ENCODE measurements at regions not wholly inside any gene's neighbourhood (a gene's known extent, or its start where the extent isn't known, plus 50 kb on each side); places are given as distances from the start of the nearest gene placed in this dataset.

- Histone ChIP-seq H3K9ac (ENCODE audit: low read length) (no peak overlapping the region), H3K4me2 (ENCODE audit: low read length) (no peak overlapping the region), H3K27ac (ENCODE audit: low read depth, low read length) (no peak overlapping the region), H3K36me3 (ENCODE audit: control insufficient read depth in 1 of 2, insufficient read depth in 2 of 2, low read length in 2 of 2) (no peaks in the 10 kb centered on the region), H2AFZ (ENCODE audit: low read depth, low read length, poor library complexity, severe bottlenecking) (no peak overlapping the region), H3K9me2 (ENCODE audit: insufficient read depth) (no peaks in the 10 kb centered on the region), H3K9me3 (ENCODE audit: control insufficient read depth in 1 of 2, insufficient read depth in 1 of 2, low read depth in 1 of 2, low read length in 2 of 2) (no peaks in the 10 kb centered on the region), H3K79me2 (ENCODE audit: insufficient read depth, low read length) (no peaks in the 10 kb centered on the region), H3K4me3 (replicated peaks in 1 of 2; ENCODE audit: low read depth in 1 of 2, low read length in 2 of 2) (no peak overlapping the region), H3K27me3 (ENCODE audit: insufficient read depth, low read length) (no peaks in the 10 kb centered on the region; the same call in 1 of the 2 replicates), H4K20me1 (ENCODE audit: insufficient read depth) (no peaks in the 10 kb centered on the region), H3K4me1 (ENCODE audit: control insufficient read depth in 1 of 2, insufficient read depth in 2 of 2, low read length in 2 of 2) (no peaks in the 10 kb centered on the region)
- TF ChIP-seq ZFX (IDR thresholded peaks at IDR 0.05) (no peak), ZBTB33 (IDR thresholded peaks at IDR 0.05; ENCODE audit: extremely low read depth, insufficient replicate concordance, low read length) (no peak), POLR2A (IDR thresholded peaks at IDR 0.05; ENCODE audit: borderline replicate concordance, extremely low read depth, insufficient read depth, insufficient read length) (no peak)
- ChIA-PET RAD21 (ENCODE audit: low non-redundant PET in 1 of 2, low total read pairs in 2 of 2, uncharacterized antibody in 2 of 2, unreplicated experiment in 2 of 2) (no interaction called here), POLR2A (no interaction called here), CTCF (no interaction called here)
- intact Hi-C loops (cut with micrococcal nuclease): no loop called here
- BruUV-seq (replicated peaks): no TSS peak
- no peak for DNase-seq (ENCODE audit: low read depth, low spot score)
- ATAC-seq: no peak
Observed at GRCh38 chr3:16700651-16701050, 95.4 kb upstream of the DAZL start.

GRCh38 chr3:16704941-16705340 is 99.7 kb upstream of the DAZL start:
- Histone ChIP-seq H3K4me1 (ENCODE audit: control insufficient read depth in 1 of 2, insufficient read depth in 2 of 2, low read length in 2 of 2) (no peaks in the 10 kb centered on the region), H3K4me3 (replicated peaks in 1 of 2; ENCODE audit: low read depth in 1 of 2, low read length in 2 of 2) (no peak overlapping the region), H3K9me2 (ENCODE audit: insufficient read depth) (no peaks in the 10 kb centered on the region), H3K79me2 (ENCODE audit: insufficient read depth, low read length) (no peaks in the 10 kb centered on the region), H3K9ac (ENCODE audit: low read length) (no peak overlapping the region), H3K27ac (ENCODE audit: low read depth, low read length) (no peak overlapping the region), H4K20me1 (ENCODE audit: insufficient read depth) (no peaks in the 10 kb centered on the region), H3K36me3 (ENCODE audit: control insufficient read depth in 1 of 2, insufficient read depth in 2 of 2, low read length in 2 of 2) (no peaks in the 10 kb centered on the region), H2AFZ (ENCODE audit: low read depth, low read length, poor library complexity, severe bottlenecking) (no peak overlapping the region), H3K4me2 (ENCODE audit: low read length) (no peak overlapping the region), H3K9me3 (ENCODE audit: control insufficient read depth in 1 of 2, insufficient read depth in 1 of 2, low read depth in 1 of 2, low read length in 2 of 2) (no peaks in the 10 kb centered on the region), H3K27me3 (ENCODE audit: insufficient read depth, low read length) (no peaks in the 10 kb centered on the region; the same call in 1 of the 2 replicates)
- BruUV-seq (replicated peaks): no TSS peak
- POLR2A ChIA-PET: no interaction called here
- TF ChIP-seq ELF1 (IDR thresholded peaks at IDR 0.05; ENCODE audit: borderline replicate concordance, low read depth) (no peak), SIN3A (IDR thresholded peaks at IDR 0.05; ENCODE audit: low read depth) (no peak), TCF7L2 (IDR thresholded peaks at IDR 0.05; ENCODE audit: borderline replicate concordance, extremely low read depth, insufficient read depth, insufficient read length) (no peak), CTCF (IDR thresholded peaks at IDR 0.05 in 2 of 3, conservative IDR thresholded peaks at IDR 0.05 in 1 of 3; ENCODE audit: borderline replicate concordance in 1 of 3, insufficient read depth in 1 of 3, low read depth in 2 of 3, low read length in 2 of 3) (no peak), ATF3 (IDR thresholded peaks at IDR 0.05) (no peak), JUND (IDR thresholded peaks at IDR 0.05) (no peak), EZH2phosphoT487 (IDR thresholded peaks at IDR 0.05; ENCODE audit: borderline replicate concordance) (no peak), ZBTB33 (IDR thresholded peaks at IDR 0.05; ENCODE audit: extremely low read depth, insufficient replicate concordance, low read length) (no peak), YY1 (IDR thresholded peaks at IDR 0.05; ENCODE audit: extremely low read depth, insufficient replicate concordance, low read depth, low read length) (no peak)
- RAD21 ChIA-PET (ENCODE audit: low non-redundant PET in 1 of 2, low total read pairs in 2 of 2, uncharacterized antibody in 2 of 2, unreplicated experiment in 2 of 2): no interaction called here
- CTCF ChIA-PET: no interaction called here
- ATAC-seq: no peak
- intact Hi-C loops (cut with micrococcal nuclease): no loop called here
- no peak for DNase-seq (ENCODE audit: low read depth, low spot score)

All from HCT116 (cell line).